ENCODE measurements at regions not wholly inside any gene's neighbourhood (a gene's known extent, or its start where the extent isn't known, plus 50 kb on each side); places are given as distances from the start of the nearest gene placed in this dataset.

GRCh38 chr2:157059036-157059435, 198.5 kb upstream of the GALNT5 start:
- TF ChIP-seq TCF12 (IDR thresholded peaks at IDR 0.05) (no peak), TCF12 (CRISPR knock-in tag; IDR thresholded peaks at IDR 0.05) (no peak), RNF219 (CRISPR knock-in tag; IDR thresholded peaks at IDR 0.05) (no peak)
- TF ChIP-seq, protein P1, sequence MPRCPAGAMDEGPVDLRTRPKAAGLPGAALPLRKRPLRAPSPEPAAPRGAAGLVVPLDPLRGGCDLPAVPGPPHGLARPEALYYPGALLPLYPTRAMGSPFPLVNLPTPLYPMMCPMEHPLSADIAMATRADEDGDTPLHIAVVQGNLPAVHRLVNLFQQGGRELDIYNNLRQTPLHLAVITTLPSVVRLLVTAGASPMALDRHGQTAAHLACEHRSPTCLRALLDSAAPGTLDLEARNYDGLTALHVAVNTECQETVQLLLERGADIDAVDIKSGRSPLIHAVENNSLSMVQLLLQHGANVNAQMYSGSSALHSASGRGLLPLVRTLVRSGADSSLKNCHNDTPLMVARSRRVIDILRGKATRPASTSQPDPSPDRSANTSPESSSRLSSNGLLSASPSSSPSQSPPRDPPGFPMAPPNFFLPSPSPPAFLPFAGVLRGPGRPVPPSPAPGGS (CRISPR knock-in tag; IDR thresholded peaks at IDR 0.05): no peak

Data from HepG2 (cell line).